GM21619 (cell line): ENCODE measurements at regions not wholly inside any gene's neighbourhood (a gene's known extent, or its start where the extent isn't known, plus 50 kb on each side); places are given as distances from the start of the nearest gene placed in this dataset.

ENCODE experiments used
- ATAC-seq: cut with Tn5 transposase; IDR thresholded peaks from one replicate; pipeline ENCODE4 v1.9.1; 2021; ENCODE audit not compliant: unreplicated experiment

DNA sequence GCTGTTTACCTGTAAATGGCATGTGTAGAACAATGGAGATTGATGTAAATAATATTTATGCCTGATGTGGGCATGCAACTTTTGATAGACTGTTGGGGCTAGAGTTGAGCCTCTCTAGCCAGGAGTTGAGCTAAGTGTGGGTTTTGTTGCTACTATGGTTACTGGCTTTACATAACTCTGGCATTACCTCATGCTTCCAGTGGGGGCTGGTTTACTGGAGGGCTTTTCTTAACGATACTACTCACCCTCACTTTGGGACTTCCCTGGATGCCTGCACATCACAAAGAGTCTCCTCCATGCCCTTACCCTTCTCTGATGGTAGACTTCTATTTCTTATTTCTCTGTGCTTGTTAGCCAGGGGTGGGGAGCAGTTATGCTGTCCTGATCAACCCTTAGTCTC is 524.6 kb upstream of the CDH4 start:
- no peak for ATAC-seq

- no peak for ATAC-seq
Observed at GRCh38 chr20:60728705-60729104, 523.4 kb upstream of the CDH4 start.

- ATAC-seq, result no peak
Observed at GRCh38 chr20:60729135-60729900, 522.7 kb upstream of the CDH4 start.

- no peak for ATAC-seq
Observed at GRCh38 chr20:60732322-60732721, 519.7 kb upstream of the CDH4 start.

- no peak for ATAC-seq
Observed at GRCh38 chr20:60748086-60748485, 504.0 kb upstream of the CDH4 start.

- ATAC-seq, result no peak
Observed at GRCh38 chr20:60749804-60750602, 502.1 kb upstream of the CDH4 start.

- no peak for ATAC-seq
Observed at GRCh38 chr20:60750909-60751308, 501.2 kb upstream of the CDH4 start.

DNA sequence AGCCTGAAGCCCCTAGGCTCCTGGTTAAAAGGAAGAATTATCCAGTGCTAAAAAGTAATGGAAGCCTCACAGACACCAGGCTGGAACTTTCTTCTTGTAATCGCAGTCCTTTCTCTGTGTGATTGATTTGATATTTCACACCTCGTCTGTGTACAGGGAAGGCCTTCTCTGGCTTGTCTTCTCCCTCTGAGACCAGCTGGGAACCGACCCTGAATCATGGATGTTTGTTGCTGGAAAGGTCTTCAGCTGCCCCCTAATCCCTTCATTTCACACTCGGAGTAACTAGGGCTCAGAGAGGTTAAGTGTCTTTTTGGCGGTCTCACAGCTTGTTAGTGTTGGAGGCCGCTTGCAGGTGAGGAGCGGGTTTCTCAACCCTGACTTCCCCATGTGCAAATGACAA is 500.2 kb upstream of the CDH4 start:
- ATAC-seq, result no peak

DNA sequence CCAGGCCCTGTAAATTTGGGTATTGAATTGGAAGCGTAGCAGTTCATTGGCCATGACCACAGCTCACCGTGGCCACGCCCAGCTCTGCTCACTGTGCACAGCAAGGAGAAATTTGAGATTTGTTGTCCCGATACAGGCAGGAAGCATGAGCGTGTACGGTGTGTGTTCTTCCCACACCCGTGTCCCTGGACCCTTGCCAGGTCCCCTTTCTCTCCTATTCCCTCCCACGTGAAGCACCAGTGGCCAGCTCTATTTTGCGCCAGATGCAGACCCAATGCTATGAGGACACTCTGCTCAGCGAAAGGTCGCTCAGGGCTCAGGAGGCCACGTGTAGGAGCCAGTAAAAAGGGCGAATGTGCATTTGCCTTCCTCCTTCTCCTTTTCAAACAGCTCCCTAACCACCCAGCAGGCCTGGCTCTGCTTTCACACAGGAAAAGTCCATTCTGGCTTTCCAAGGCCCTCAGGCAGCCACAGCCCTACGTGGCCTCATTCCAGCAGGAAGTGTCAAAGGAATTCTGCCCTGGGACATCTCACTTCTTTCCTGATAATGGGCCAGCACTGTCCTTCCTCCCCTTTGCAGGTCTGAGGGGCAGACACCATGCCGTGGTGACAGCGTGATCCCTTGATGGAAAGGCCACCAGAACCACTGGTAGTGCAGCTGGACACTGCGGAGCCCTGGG is 499.2 kb upstream of the CDH4 start:
- ATAC-seq, result no peak

- no peak for ATAC-seq
Observed at GRCh38 chr20:60754856-60755255, 497.2 kb upstream of the CDH4 start.

DNA sequence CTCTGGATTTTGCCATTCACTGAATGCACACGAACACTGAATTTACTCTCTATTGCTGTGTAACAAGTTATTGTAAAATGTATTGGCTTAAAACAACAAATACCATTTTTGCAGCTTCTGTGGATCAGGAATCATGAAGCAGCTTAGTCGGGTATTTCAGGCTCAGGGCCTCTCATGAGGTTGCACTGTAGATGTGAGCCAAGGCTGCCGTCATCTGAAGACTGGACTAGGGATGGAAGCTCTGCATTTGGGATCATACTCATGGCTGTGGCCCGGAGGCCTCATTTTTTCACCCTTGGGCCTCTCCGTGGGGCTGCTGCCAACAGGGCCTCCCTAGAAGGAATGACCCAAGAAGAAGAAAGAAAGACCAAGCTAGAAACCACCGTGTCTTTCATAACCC is 492.4 kb upstream of the CDH4 start:
- no peak for ATAC-seq

- ATAC-seq, result no peak
Observed at GRCh38 chr20:60760256-60761000, 491.6 kb upstream of the CDH4 start.

- no peak for ATAC-seq
Observed at GRCh38 chr20:60761056-60761455, 491.0 kb upstream of the CDH4 start.

DNA sequence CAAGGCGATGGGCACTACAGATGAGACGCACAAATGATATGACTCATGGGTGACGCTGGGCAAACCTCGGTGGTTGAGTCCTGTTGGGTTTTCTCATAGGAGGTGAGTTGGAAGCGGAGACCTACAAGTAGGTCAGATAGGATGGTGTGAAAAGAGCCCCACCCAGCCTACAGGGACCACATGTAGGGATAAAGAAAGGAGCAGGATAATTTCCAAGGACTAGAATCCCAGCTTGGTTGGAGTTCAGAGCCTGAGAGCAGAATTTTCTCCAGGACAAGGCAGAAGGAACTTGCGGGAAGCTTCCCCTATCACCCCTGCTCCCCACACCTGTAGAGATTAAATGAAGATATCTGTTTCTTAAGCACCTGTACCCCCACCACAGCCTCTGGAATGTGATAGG is 489.7 kb upstream of the CDH4 start:
- ATAC-seq, result no peak

GRCh38 chr20:60764328-60764727 is 487.7 kb upstream of the CDH4 start:
- ATAC-seq, result no peak

- no peak for ATAC-seq
Observed at GRCh38 chr20:60764771-60765170, 487.3 kb upstream of the CDH4 start.

- ATAC-seq, result no peak
Observed at GRCh38 chr20:60765821-60766403, 486.1 kb upstream of the CDH4 start.

DNA sequence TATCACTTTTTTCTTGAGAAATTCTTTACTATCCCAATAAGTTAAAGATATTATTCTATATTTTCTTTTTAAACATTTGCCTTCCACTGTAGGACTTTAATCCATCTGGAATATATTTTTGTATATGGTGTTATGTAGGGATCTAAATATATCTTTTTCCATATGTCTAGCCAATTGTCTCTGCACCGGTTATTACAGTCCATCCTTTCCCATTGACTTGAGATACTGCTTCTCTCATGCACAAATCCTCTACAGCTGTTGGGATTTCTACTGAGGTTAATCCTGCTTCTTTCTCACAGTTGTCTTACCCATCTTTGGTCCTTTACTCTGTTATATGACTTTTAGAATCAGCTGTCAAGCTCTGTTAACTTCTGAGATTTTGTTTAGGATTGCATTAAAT is 483.8 kb upstream of the CDH4 start:
- no peak for ATAC-seq

GRCh38 chr20:60780388-60781025 is 471.6 kb upstream of the CDH4 start:
- ATAC-seq, result no peak

GRCh38 chr20:60782959-60783625 is 469.0 kb upstream of the CDH4 start:
- ATAC-seq, result no peak
